H1 (cell line): ENCODE measurements at regions not wholly inside any gene's neighbourhood (a gene's known extent, or its start where the extent isn't known, plus 50 kb on each side); places are given as distances from the start of the nearest gene placed in this dataset.

Experiments
- CTCF ChIA-PET: fragments of 300-600 bp; sonication (Branson Sonifier 250); formaldehyde crosslinking; loops from one replicate; lab custom pipeline; 2021; ENCODE audit not compliant: partially characterized antibody; lab: Charles Lee
- POLR2A ChIA-PET: fragments of 300-600 bp; sonication (Branson Sonifier 250); formaldehyde crosslinking; loops from one replicate; lab custom pipeline; 2021; ENCODE audit warnings: inconsistent platforms; ENCODE audit not compliant: partially characterized antibody; lab: Charles Lee
- DNase-seq, 2 experiments: peaks; one replicate each; pipeline versions ENCODE4 v3.0.0 to v3.0.0-alpha.2; 2010 to 2022; ENCODE audit warnings: low spot score in 2 of 2, low read depth in 1 of 2, mixed read lengths in 1 of 2
- FAIRE-seq: peaks from 2 replicates; lab custom pipeline; 2011; peaks lifted over from hg19 to GRCh38; lab: Jason Lieb, UNC
- H2AFZ ChIP-seq: 2 replicates; pipeline ENCODE4 v1.8.1; 2012; ENCODE audit warnings: low read length, inconsistent platforms
- H2AK5ac ChIP-seq: 2 replicates; pipeline ENCODE4 v1.6.1; 2013; ENCODE audit warnings: low read depth, low read length
- H2BK120ac ChIP-seq: replicated peaks from 2 replicates; pipeline ENCODE3; 2013; ENCODE audit warnings: low read depth, low read length, inconsistent platforms
- H2BK12ac ChIP-seq: 2 replicates; pipeline ENCODE4 v1.6.1; 2013; ENCODE audit warnings: low read depth, low read length
- H2BK15ac ChIP-seq: 2 replicates; pipeline ENCODE4 v1.6.1; 2013; ENCODE audit warnings: low read length
- H2BK20ac ChIP-seq: 2 replicates; pipeline ENCODE4 v1.6.1; 2013; ENCODE audit warnings: low read length
- H2BK5ac ChIP-seq: 2 replicates; pipeline ENCODE4 v1.6.1; 2013; ENCODE audit warnings: low read depth, low read length
- H3K14ac ChIP-seq: 2 replicates; pipeline ENCODE4 v1.6.1; 2013; ENCODE audit warnings: inconsistent platforms; ENCODE audit not compliant: insufficient read length
- H3K18ac ChIP-seq: 2 replicates; pipeline ENCODE4 v1.6.1; 2013; ENCODE audit warnings: low read length; ENCODE audit errors: extremely low read depth
- H3K23ac ChIP-seq: 2 replicates; pipeline ENCODE4 v1.6.1; 2013; ENCODE audit warnings: inconsistent platforms; ENCODE audit not compliant: insufficient read length
- H3K23me2 ChIP-seq: 2 replicates; pipeline ENCODE4 v1.6.1; 2013; ENCODE audit warnings: low read depth, low read length
- H3K27ac ChIP-seq: 2 replicates; pipeline ENCODE4 v1.6.1; 2011; ENCODE audit warnings: low read depth, low read length, inconsistent platforms
- H3K27me3 ChIP-seq, 4 experiments: replicated peaks in 1 of 4; 1 replicate in 1 of 4; 2 replicates in 3 of 4; pipeline versions ENCODE4 v1.6.1 to v1.8.1; 2011 to 2013; ENCODE audit warnings: low read length in 3 of 4, mild to moderate bottlenecking in 3 of 4, inconsistent platforms in 2 of 4, mixed read lengths in 2 of 4, moderate library complexity in 1 of 4; ENCODE audit not compliant: control insufficient read depth in 3 of 4, insufficient read depth in 3 of 4; ENCODE audit errors: extremely low read depth in 1 of 4
- H3K36me3 ChIP-seq, 4 experiments: 2 replicates each; pipeline versions ENCODE4 v1.6.1 to v1.8.1; 2011 to 2013; ENCODE audit warnings: mild to moderate bottlenecking in 4 of 4, low read length in 3 of 4, moderate library complexity in 2 of 4, control low read depth in 1 of 4, inconsistent platforms in 1 of 4; ENCODE audit not compliant: insufficient read depth in 4 of 4, control insufficient read depth in 2 of 4
- H3K4ac ChIP-seq: replicated peaks from 2 replicates; pipeline ENCODE3; 2013; ENCODE audit warnings: low read length, low read depth, mixed read lengths, inconsistent platforms; ENCODE audit not compliant: insufficient read length
- H3K4me1 ChIP-seq, 4 experiments: replicated peaks in 1 of 4; 1 replicate in 1 of 4; 2 replicates in 3 of 4; pipeline versions ENCODE4 v1.6.1 to v1.8.1; 2011 to 2013; ENCODE audit warnings: low read length in 3 of 4, inconsistent platforms in 2 of 4, mixed read lengths in 1 of 4; ENCODE audit not compliant: insufficient read depth in 4 of 4, control insufficient read depth in 3 of 4
- H3K4me2 ChIP-seq, 2 experiments: 2 replicates each; pipeline versions ENCODE4 v1.6.1 to v1.8.1; 2011 to 2013; ENCODE audit warnings: low read depth in 2 of 2, low read length in 2 of 2, control low read depth in 1 of 2, inconsistent platforms in 1 of 2, mild to moderate bottlenecking in 1 of 2; ENCODE audit not compliant: insufficient read depth in 1 of 2
- H3K4me3 ChIP-seq, 4 experiments: fragments of 200-600, 300-600 bp in 1 of 4; sonication (generic), shearing (Covaris generic), sonication (Bioruptor Twin) in 1 of 4; 2 replicates each; pipeline versions ENCODE4 v1.5.1 to v1.8.1; 2011 to 2016; ENCODE audit warnings: low read length in 4 of 4, low read depth in 3 of 4, control low read depth in 2 of 4, inconsistent platforms in 2 of 4, mild to moderate bottlenecking in 2 of 4, mixed read lengths in 1 of 4, moderate library complexity in 1 of 4; ENCODE audit not compliant: insufficient read depth in 2 of 4; ENCODE audit errors: extremely low read depth in 1 of 4
- H3K56ac ChIP-seq: replicated peaks from 2 replicates; pipeline ENCODE3; 2013; ENCODE audit warnings: low read depth, mild to moderate bottlenecking, mixed read lengths, low read length, inconsistent platforms; ENCODE audit not compliant: insufficient read length
- H3K79me1 ChIP-seq: 2 replicates; pipeline ENCODE4 v1.6.1; 2013; ENCODE audit warnings: low read depth, low read length, control low read depth
- H3K79me2 ChIP-seq, 2 experiments: 2 replicates each; pipeline versions ENCODE4 v1.6.1 to v1.8.1; 2012 to 2013; ENCODE audit warnings: low read length in 2 of 2, mild to moderate bottlenecking in 2 of 2, inconsistent platforms in 1 of 2; ENCODE audit not compliant: insufficient read depth in 2 of 2, control insufficient read depth in 1 of 2
- H3K9ac ChIP-seq, 4 experiments: replicated peaks in 1 of 4; 1 replicate in 1 of 4; 2 replicates in 3 of 4; pipeline versions ENCODE4 v1.6.1 to v1.8.1; 2011 to 2013; ENCODE audit warnings: low read depth in 3 of 4, low read length in 3 of 4, control low read depth in 2 of 4, mild to moderate bottlenecking in 2 of 4, moderate library complexity in 2 of 4, inconsistent platforms in 1 of 4; ENCODE audit errors: extremely low read depth in 1 of 4
- H3K9me3 ChIP-seq, 2 experiments: 2 replicates each; pipeline versions ENCODE4 v1.6.1 to v1.8.1; 2012 to 2013; ENCODE audit warnings: mild to moderate bottlenecking in 2 of 2, moderate library complexity in 2 of 2, control low read depth in 1 of 2, inconsistent platforms in 1 of 2, low read depth in 1 of 2, low read length in 1 of 2, mixed read lengths in 1 of 2; ENCODE audit not compliant: insufficient read depth in 2 of 2
- H4K20me1 ChIP-seq, 2 experiments: replicated peaks in 1 of 2; 2 replicates each; pipeline versions ENCODE3 to v1.8.1; 2011 to 2013; ENCODE audit warnings: inconsistent platforms in 2 of 2, low read length in 2 of 2, mild to moderate bottlenecking in 1 of 2; ENCODE audit not compliant: insufficient read depth in 2 of 2, control insufficient read depth in 1 of 2
- H4K5ac ChIP-seq: 2 replicates; pipeline ENCODE4 v1.6.1; 2013; ENCODE audit warnings: low read length, low read depth, mixed read lengths, inconsistent platforms; ENCODE audit not compliant: insufficient read length
- H4K8ac ChIP-seq: 2 replicates; pipeline ENCODE4 v1.8.0; 2013; ENCODE audit warnings: mild to moderate bottlenecking, moderate library complexity, low read length, inconsistent platforms; ENCODE audit not compliant: insufficient read depth; ENCODE audit errors: extremely low read depth
- H4K91ac ChIP-seq: replicated peaks from 2 replicates; pipeline ENCODE3; 2013; ENCODE audit warnings: low read length, mixed read lengths, inconsistent platforms; ENCODE audit not compliant: insufficient read length
- BRCA1 ChIP-seq: IDR thresholded peaks from 2 replicates; pipeline ENCODE4 v1.6.1; 2012; ENCODE audit warnings: low read depth, low read length, improper control_type of control experiment
- CBX8 ChIP-seq: fragments of 300-800, 300-1000 bp; sonication (generic); IDR thresholded peaks from 2 replicates; pipeline ENCODE4 v1.7.1; 2016; ENCODE audit warnings: low read depth, low read length, borderline replicate concordance
- EP300 ChIP-seq, 2 experiments: IDR thresholded peaks; 1 replicate in 1 of 2; 2 replicates in 1 of 2; pipeline ENCODE4 v1.6.1; 2011 to 2012; ENCODE audit warnings: low read depth in 2 of 2, low read length in 2 of 2, mild to moderate bottlenecking in 2 of 2, borderline replicate concordance in 1 of 2, inconsistent platforms in 1 of 2, moderate library complexity in 1 of 2
- WGBS, 2 experiments: shearing (Covaris generic) in 1 of 2; methylation state at CpG; one replicate each; pipeline versions ENCODE4 v1.1.6 to v1.1.7; 2013 to 2015; ENCODE audit warnings: low lambda C conversion rate in 2 of 2, mixed read lengths in 2 of 2, inconsistent platforms in 1 of 2, low coverage in 1 of 2, missing lambda C conversion rate in 1 of 2; ENCODE audit not compliant: insufficient replicate concordance in 2 of 2, insufficient coverage in 1 of 2, insufficient read length in 1 of 2; ENCODE audit errors: extremely low coverage in 1 of 2, missing lambda C conversion rate in 1 of 2; 5-methylcytosine and 5-hydroxymethylcytosine counted together

DNA sequence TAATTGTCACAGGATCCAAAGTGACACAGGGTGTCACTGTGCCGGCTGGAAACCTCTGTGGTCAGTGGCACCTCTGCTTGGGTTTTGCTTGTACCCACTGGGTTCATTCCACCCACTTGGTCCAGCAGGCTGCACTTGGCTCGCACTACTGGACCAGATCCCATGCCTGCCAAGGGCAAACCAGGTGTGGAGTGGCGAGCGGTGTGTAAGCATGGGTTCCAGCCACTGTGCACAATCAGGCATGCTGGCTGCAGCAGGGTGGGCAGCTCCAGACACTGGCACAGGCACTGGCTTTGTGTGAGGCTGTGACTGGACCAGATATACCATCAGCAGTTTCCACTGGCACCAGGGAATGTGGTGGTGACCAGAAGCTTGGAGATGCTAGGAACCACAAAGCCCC, 261.4 kb downstream of the KCNA4 start:
- no peaks in the 10 kb centered on the region for H3K23me2 ChIP-seq
- 98% methylated on average over 4 of the region's 4 CpGs; no CpG with 5 or more reads in 1 of the 2 experiments for WGBS, 2 experiments
- H3K4ac ChIP-seq: no peak overlapping the region
- no peaks in the 10 kb centered on the region for H3K36me3 ChIP-seq
- H3K27ac ChIP-seq: no peak overlapping the region
- no peaks in the 10 kb centered on the region for H3K4me1 ChIP-seq
- H2AK5ac ChIP-seq: no peak overlapping the region
- no peak overlapping the region for H2BK120ac ChIP-seq
- H3K14ac ChIP-seq: no peak overlapping the region
- H4K91ac ChIP-seq: no peak overlapping the region
- H2AFZ ChIP-seq: no peak overlapping the region
- H4K20me1 ChIP-seq: no peaks in the 10 kb centered on the region
- TF ChIP-seq BRCA1 (no peak), EP300 (IDR thresholded peaks at IDR 0.05; ENCODE audit: borderline replicate concordance in 1 of 2, low read depth in 2 of 2, low read length in 2 of 2) (no peak), CBX8 (no peak)
- no peak overlapping the region for H3K4me2 ChIP-seq
- H3K56ac ChIP-seq: no peak overlapping the region
- no peak overlapping the region for H3K18ac ChIP-seq
- no peak overlapping the region for H3K4me3 ChIP-seq
- FAIRE-seq (no peak), DNase-seq (no peak)
- ChIA-PET POLR2A (no interaction called here), CTCF (interaction anchor here (0.7 to 1.1 kb wide), 2 partner anchors 25 to 292 kb away, joined by 3 read pairs; no protein-coding TSS in a partner anchor)
- H4K5ac ChIP-seq: no peak overlapping the region
- H2BK12ac ChIP-seq: no peak overlapping the region
- no peak overlapping the region for H2BK20ac ChIP-seq
- H3K9me3 ChIP-seq: no peaks in the 10 kb centered on the region
- no peak overlapping the region for H3K23ac ChIP-seq
- no peak overlapping the region for H4K8ac ChIP-seq
- H2BK5ac ChIP-seq: no peak overlapping the region
- peaks cover 0 to 1% (median 0%) of the 10 kb centered on the region in 4 experiments; a peak in 1 of 7 replicates for H3K27me3 ChIP-seq
- H3K79me2 ChIP-seq: no peaks in the 10 kb centered on the region
- H3K79me1 ChIP-seq: no peaks in the 10 kb centered on the region
- H2BK15ac ChIP-seq: no peak overlapping the region
- no peak overlapping the region for H3K9ac ChIP-seq
